ENCODE measurements at regions not wholly inside any gene's neighbourhood (a gene's known extent, or its start where the extent isn't known, plus 50 kb on each side); places are given as distances from the start of the nearest gene placed in this dataset.
"Not testable (repeated sequence)": the region's sequence is repeated elsewhere in the genome, so short reads cannot be mapped to it uniquely, and the experiment has no call there.

- DNase-seq: no peak
Observed at GRCh38 chr16:51272420-51272819, 121.3 kb upstream of the SALL1 start.

- no peak for DNase-seq
Observed at GRCh38 chr16:51271156-51271701, 120.2 kb upstream of the SALL1 start.

GRCh38 chr16:51268237-51268636, 117.2 kb upstream of the SALL1 start:
- DNase-seq: no peak

GRCh38 chr16:51267681-51268080, 116.6 kb upstream of the SALL1 start:
- no peak for DNase-seq

GRCh38 chr16:51262428-51262827, 111.4 kb upstream of the SALL1 start:
- DNase-seq: no peak

DNA sequence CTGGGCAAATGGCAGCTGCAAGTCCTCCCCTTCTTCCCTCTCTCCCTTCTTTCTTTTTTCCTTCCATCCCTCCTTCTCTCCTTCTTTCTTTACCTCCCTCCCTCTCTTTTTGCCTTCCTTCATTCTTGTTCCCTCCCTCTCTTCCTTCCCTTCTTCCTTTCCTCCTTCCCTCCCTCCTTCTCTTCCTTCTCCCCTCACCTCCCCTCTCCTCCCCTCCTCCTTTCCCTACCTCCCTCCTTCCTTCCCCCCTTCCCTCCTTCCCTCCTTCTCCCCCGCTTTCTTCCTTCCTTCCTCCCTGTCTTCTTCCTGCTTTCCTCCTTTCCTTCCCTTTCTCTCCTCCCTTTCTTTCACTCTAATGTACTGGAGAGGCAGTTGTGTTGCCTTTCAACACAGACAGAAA, 110.8 kb upstream of the SALL1 start:
- DNase-seq: no peak

GRCh38 chr16:51255349-51255972, 104.4 kb upstream of the SALL1 start:
- no peak for DNase-seq

DNA sequence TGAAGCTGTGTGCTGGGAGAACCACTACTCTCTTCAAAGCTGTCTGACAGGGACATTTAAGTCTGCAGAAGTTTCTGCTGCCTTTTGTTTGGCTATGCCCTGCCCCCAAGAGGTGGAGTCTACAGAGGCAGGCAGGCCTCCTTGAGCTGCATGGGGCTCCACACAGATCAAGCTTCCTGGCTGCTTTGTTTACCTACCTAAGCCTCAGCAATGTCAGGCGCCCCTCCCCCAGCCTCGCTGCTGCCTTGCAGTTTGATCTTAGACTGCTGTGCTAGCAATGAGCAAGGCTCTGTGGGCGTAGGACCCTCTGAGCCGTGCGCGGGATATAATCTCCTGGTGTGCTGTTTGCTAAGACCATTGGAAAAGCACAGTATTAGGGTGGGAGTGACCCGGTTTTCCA, 103.3 kb upstream of the SALL1 start:
- not testable (repeated sequence) for DNase-seq

- no peak for DNase-seq
Observed at GRCh38 chr16:51248217-51248616, 97.1 kb upstream of the SALL1 start.

GRCh38 chr16:51245658-51245995, 94.6 kb upstream of the SALL1 start:
- DNase-seq: no peak

DNA sequence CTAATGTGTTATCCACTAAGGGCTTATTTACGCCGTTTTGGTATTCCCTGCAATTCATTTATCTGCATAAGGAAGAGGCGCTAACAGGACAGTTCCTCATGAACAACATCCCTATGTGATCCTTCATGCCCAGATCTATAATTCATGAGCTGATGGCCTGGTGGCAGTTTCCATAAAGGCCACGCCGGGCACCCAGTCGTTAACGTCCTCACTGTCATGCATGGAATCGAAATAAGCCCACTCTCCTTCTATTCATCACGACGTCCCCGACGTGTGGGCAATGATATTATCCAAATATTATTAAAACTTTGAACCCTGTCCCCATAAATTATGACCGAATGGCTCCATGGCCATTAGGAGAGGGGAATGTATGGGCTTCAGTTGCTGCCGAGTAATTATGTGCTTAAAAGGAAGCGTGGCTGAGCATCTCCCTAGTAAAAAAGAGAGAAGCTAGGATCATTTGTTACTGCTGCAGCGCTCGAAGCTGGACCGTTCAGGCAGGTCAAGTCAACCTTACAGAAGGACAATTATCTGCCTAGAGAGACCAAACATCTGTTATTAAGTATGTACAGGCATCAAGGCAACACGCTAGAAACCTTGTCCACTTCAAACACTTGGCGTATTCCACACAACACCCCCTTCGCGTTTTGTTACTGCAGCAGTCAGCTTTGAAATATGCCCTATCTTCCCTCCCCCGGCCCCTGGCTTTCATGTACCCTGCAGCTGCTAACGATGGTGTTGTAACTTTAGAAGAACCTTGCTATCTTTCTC, 94.0 kb upstream of the SALL1 start:
- DNase-seq: no peak

DNA sequence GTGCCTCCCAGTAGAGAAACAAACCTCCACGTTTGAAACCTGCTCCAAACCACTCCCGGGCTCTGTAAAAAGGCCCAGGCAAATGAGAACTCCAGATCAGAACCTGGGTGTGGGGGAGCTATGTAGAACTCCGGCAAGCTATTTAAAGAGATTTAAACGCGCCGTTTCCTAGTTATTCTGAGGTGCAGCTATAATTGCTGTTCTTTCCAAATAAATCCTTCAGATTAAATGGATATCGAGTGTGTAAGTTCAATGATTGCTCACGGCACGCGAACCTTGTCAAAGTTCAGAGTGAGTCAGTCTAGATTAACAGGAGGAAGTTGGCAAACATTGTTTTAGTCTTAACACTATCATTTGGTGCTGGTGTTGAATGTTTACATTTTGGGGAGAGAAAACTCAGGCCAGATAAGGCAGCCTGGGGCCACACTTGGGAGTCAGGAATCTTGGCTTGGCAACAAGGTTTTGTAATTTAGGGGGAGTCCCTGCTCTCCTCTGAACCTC, 92.9 kb upstream of the SALL1 start:
- no peak for DNase-seq

- no peak for DNase-seq
Observed at GRCh38 chr16:51242296-51242994, 91.4 kb upstream of the SALL1 start.

DNA sequence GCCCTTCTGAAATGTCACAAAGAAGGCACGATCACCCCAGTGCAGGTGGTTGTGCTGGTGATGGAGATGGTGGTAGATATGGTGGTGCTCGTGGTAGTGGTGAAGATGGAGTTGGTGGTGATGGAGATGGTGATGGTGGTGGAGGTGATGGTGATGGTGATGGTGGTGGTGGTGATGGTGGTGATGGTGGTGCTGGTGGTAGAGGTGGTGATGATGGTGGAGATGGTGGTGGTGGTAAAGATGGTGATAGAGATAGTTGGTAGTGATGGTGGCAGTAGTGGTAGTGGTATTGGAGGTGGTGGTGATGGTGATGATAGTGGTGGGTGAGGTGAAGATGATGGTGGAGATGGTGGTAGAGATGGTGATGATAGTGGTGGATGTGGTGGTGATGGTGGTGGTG, 88.1 kb upstream of the SALL1 start:
- DNase-seq: no peak

DNA sequence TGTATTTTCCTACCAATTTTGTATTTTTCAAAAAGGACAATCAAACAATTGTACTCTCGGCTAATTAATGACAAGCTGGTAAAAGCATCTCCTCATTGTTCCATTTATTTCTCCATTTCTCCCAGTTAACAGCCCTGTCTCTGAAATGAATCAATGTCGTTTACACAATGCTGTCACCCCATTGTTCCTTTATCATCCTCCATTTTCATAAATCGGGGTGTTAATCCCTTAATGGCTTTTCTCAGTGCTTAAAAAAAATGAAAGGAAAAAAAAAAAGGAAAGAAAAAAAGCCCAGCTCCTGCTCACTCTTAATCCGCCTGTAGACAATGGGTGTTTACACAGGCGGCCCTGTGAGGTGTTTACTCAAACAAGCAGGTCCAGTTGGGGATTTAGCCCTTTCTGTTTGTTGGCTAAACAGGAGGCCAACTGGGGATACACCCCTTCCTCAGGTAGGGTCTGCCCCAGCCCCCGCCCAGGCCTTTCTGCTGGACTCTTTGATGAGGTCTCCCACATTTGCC, 86.8 kb upstream of the SALL1 start:
- DNase-seq: no peak

DNA sequence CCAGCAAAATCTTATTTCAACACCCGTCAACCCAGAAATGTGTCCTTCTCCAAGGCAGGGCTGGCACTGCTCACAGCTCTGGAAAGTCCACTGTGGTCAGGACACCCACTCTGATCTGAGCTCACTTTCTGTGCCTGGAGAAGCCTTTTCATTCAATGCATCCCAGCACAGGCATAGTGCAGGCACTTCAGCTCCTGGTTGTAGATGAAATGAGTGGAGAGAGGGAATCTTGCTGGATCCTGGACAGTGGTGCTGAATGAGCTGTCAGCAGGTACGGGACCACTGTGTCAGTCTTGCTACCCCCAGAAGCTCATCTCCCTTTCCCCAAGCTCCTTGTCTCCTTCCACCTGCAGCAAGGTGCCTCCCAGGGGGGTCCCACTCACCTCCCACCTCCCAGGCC, 86.1 kb upstream of the SALL1 start:
- DNase-seq: no peak

- DNase-seq: no peak
Observed at GRCh38 chr16:51236583-51236982, 85.5 kb upstream of the SALL1 start.

GRCh38 chr16:51231702-51232101, 80.6 kb upstream of the SALL1 start:
- DNase-seq: no peak

DNA sequence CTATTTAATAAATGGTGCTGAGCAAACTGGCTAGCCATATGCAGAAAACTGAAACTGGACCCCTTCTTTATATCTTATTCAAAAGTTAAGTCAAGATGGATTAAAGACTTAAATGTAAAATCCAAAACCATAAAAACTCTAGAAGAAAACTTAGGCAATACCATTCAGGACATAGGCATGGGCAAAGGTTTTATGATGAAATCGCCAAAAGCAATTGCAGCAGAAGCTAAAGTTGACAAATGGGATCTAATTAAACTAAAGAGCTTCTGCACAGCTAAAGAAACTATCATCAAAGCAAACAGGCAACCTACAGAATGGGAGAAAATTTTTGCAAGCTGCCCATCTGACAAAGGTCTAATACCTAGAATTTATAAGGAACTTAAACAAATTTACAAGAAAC, 79.0 kb upstream of the SALL1 start:
- not testable (repeated sequence) for DNase-seq

DNA sequence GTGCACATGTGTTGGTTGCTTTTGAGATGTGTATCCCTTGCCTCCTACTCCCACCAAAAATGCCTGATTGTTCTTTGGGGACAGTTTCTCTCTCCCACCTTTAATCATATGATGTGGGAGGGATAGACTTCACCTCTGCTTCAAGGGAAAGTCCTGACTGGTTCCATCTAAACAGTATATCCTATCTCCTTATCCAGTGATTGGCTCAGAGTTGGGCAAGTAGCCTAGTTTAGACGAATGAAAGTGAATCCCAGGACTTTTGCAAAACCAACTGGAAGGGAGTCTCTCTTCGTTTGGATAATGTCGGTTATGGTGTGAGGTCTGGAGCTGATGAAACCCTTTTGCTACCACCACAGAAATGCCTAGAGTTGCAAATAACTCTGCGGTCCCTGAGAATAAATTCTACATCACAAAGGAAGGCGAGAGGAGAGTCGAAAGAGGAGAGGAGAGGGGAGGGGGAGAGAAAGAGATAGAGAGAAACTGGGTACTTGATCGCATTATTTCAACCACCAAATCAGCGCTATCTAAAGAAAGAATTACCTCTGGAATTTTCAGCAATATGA, 77.1 kb upstream of the SALL1 start:
- no peak for DNase-seq

GRCh38 chr16:51225878-51226277, 74.8 kb upstream of the SALL1 start:
- DNase-seq: no peak

GRCh38 chr16:51224317-51224716, 73.2 kb upstream of the SALL1 start:
- no peak for DNase-seq

- DNase-seq: no peak
Observed at GRCh38 chr16:51222016-51222415, 70.9 kb upstream of the SALL1 start.
